ENCODE measurements at regions not wholly inside any gene's neighbourhood (a gene's known extent, or its start where the extent isn't known, plus 50 kb on each side); places are given as distances from the start of the nearest gene placed in this dataset.

GRCh38 chr16:86683441-86684194, 105.3 kb downstream of the FOXL1 start:
- H3K9me3 ChIP-seq: no peaks in the 10 kb centered on the region
- TF ChIP-seq CTCF (IDR thresholded peaks at IDR 0.05): no peak
- no peaks in the 10 kb centered on the region for H3K36me3 ChIP-seq

GRCh38 chr16:86685076-86685475, 106.7 kb downstream of the FOXL1 start:
- H3K9me3 ChIP-seq: no peaks in the 10 kb centered on the region
- peaks cover 32% of the 10 kb centered on the region for H3K27me3 ChIP-seq
- H3K36me3 ChIP-seq: no peaks in the 10 kb centered on the region
- H3K4me1 ChIP-seq (ENCODE audit: control insufficient read depth in 1 of 2, insufficient read depth in 1 of 2, low read depth in 1 of 2, low read length in 1 of 2): no peaks in the 10 kb centered on the region
- H3K27ac ChIP-seq: no peak overlapping the region
- no peak for TF ChIP-seq CTCF (IDR thresholded peaks at IDR 0.05)
- no peak overlapping the region for H3K4me3 ChIP-seq (ENCODE audit: low read depth in 1 of 2, low read length in 1 of 2)

More at GRCh38 chr16:86683441-86684194, 105.3 kb downstream of the FOXL1 start:
- Histone ChIP-seq H3K4me3 (ENCODE audit: low read depth in 1 of 2, low read length in 1 of 2) (no peak overlapping the region), H3K27me3 (peaks cover 34% of the 10 kb centered on the region), H3K27ac (no peak overlapping the region), H3K4me1 (ENCODE audit: control insufficient read depth in 1 of 2, insufficient read depth in 1 of 2, low read depth in 1 of 2, low read length in 1 of 2) (no peaks in the 10 kb centered on the region)

DNA sequence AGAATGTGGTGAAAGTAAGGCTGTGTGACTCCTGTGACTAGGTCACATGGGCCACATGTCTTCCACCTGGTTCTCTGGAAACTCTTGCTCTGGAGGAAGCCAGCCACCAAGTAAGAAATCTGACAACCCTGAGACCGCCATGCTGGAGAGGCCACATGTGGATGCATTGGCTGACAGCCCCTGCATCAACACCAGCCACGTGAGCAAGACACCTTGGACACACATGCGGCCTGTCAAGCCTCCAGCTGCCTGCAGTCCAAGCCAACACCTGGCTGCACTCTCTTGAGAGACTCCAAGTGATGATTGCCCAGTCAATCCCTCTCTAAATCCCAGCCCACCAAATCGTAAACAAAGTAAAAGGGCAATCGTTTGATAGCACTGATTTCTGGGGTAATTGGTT, 112.6 kb downstream of the FOXL1 start:
- TF ChIP-seq CTCF (IDR thresholded peaks at IDR 0.05): no peak
- H3K4me3 ChIP-seq (ENCODE audit: low read depth in 1 of 2, low read length in 1 of 2): no peak overlapping the region
- no peaks in the 10 kb centered on the region for H3K36me3 ChIP-seq
- H3K27me3 ChIP-seq: peaks cover 25% of the 10 kb centered on the region
- no peaks in the 10 kb centered on the region for H3K4me1 ChIP-seq (ENCODE audit: control insufficient read depth in 1 of 2, insufficient read depth in 1 of 2, low read depth in 1 of 2, low read length in 1 of 2)
- no peak overlapping the region for H3K27ac ChIP-seq
- no peaks in the 10 kb centered on the region for H3K9me3 ChIP-seq

DNA sequence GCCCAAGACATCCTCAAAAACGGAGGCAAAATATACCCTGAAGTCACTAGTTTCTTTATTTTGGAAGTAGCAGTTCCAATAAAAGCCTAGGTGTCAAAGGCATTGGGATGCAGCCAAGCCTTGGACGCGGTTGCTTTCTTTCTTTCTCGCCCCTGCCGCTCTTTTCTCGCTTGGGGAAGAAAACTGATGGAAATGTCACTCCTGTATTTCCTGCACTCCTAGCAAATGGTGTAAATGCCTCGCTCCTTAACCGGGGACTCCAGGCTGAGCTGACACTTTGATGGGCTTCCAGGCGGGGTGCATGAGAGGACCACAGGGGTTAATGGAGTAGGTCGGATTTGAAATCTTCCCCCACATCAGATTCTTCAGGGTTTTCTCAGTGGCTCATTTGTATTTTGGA, 114.1 kb downstream of the FOXL1 start:
- TF ChIP-seq CTCF (IDR thresholded peaks at IDR 0.05): no peak
- Histone ChIP-seq H3K27me3 (peaks cover 25% of the 10 kb centered on the region), H3K4me1 (ENCODE audit: control insufficient read depth in 1 of 2, insufficient read depth in 1 of 2, low read depth in 1 of 2, low read length in 1 of 2) (no peaks in the 10 kb centered on the region), H3K36me3 (no peaks in the 10 kb centered on the region), H3K4me3 (ENCODE audit: low read depth in 1 of 2, low read length in 1 of 2) (no peak overlapping the region), H3K27ac (no peak overlapping the region), H3K9me3 (no peaks in the 10 kb centered on the region)

DNA sequence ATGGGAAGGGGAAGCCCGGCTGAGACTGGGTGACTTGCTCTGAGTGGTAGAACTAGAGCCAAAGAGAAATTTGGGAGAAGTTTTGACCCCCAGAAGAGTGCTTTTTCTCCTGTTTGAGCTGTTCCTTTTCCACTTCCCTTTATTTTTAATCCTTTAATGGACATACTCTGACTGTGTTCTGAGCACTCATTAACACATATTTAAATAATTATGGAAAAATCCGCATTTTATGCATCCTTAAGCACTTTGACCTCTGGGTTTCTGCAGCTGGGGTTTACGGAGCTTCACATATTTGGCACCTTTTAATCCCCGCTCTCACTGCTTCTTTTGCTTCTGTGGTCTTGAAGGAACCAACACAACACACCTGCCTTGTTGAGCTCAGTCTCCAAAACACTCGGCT, 114.7 kb downstream of the FOXL1 start:
- Histone ChIP-seq H3K4me3 (ENCODE audit: low read depth in 1 of 2, low read length in 1 of 2) (no peak overlapping the region), H3K36me3 (no peaks in the 10 kb centered on the region), H3K4me1 (ENCODE audit: control insufficient read depth in 1 of 2, insufficient read depth in 1 of 2, low read depth in 1 of 2, low read length in 1 of 2) (no peaks in the 10 kb centered on the region), H3K9me3 (no peaks in the 10 kb centered on the region), H3K27me3 (peaks cover 24% of the 10 kb centered on the region), H3K27ac (no peak overlapping the region)
- TF ChIP-seq CTCF (IDR thresholded peaks at IDR 0.05): no peak

Data from neutrophil (primary cell).